SIG-M5 (cell line): ENCODE measurements at regions not wholly inside any gene's neighbourhood (a gene's known extent, or its start where the extent isn't known, plus 50 kb on each side); places are given as distances from the start of the nearest gene placed in this dataset.

Source experiments
- DNase-seq: peaks from one replicate; lab custom pipeline; 2025; lab: John Stamatoyannopoulos, UW

DNA sequence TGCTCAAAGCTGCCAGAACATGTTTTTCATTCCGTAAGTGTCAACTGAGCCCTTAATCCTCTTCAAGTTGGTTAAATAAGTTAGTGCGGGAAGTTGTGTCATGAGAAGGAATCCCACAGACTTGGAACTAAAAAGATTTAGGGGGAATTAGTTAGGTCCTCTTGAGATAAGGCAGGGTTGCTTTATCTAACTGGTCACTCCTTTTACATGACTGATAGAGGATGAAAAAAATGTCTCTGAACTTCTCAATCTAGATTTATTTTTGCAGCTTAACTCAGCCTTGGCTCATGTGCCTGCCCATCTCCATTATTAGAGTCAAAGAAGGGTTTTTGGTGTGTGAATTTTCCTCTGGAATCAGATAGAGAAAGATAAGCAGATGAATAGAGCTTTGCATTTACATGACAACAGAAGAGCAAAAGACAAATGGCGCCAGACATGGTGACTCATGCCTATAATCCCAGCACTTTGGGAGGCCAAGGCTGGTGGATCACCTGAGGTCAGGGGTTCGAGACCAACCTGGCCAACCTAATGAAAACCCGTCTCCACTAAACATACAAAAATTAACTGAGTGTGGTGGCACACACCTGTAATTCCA, 882.9 kb downstream of the RPA4 start:
- DNase-seq: no peak

GRCh38 chrX:97787311-97787710, 903.6 kb downstream of the RPA4 start:
- DNase-seq: no peak

DNA sequence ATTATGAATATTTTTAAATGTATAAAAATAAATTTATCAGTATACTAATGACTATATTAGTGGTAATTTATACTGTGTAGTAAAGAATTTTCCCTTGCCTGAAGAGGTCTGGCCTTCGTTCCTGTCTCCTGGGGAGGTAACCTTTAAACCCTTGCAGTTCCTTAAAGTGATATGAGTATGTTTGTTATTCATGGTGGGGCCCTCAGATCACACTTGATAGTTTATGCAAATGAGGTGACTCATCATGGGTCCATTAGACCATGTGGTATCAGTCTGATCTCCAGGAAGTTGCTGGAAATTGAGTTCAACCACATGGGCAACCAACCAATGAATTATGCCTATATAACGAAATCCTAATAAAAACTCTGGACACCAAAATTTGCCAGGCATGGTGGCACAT, 904.1 kb downstream of the RPA4 start:
- DNase-seq: no peak

DNA sequence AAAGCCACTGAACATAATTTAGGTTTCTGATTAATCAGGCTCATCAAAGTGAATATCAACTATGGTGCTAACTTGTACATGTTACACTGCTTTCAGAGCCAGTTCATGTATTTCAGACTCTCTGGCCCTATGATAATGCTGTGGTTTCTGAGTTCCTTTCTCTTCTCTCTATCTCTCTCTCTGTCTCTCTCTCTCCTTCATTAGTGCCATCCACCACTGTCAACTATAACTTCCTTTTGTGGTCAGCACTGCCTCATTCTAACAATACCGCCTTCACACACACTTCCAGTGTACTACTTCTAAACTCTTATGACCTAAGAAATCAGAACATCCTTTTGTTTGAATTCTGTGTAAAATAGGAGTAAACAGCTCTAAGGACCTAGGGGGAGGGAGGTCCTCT, 907.1 kb downstream of the RPA4 start:
- no peak for DNase-seq

GRCh38 chrX:97797076-97797475, 913.4 kb downstream of the RPA4 start:
- no peak for DNase-seq

GRCh38 chrX:97806238-97806637, 922.5 kb downstream of the RPA4 start:
- DNase-seq: no peak

GRCh38 chrX:97806946-97807345, 923.2 kb downstream of the RPA4 start:
- no peak for DNase-seq

GRCh38 chrX:97820170-97820569, 936.5 kb downstream of the RPA4 start:
- no peak for DNase-seq

- no peak for DNase-seq
Measured at GRCh38 chrX:97828471-97828870, 944.8 kb downstream of the RPA4 start.

DNA sequence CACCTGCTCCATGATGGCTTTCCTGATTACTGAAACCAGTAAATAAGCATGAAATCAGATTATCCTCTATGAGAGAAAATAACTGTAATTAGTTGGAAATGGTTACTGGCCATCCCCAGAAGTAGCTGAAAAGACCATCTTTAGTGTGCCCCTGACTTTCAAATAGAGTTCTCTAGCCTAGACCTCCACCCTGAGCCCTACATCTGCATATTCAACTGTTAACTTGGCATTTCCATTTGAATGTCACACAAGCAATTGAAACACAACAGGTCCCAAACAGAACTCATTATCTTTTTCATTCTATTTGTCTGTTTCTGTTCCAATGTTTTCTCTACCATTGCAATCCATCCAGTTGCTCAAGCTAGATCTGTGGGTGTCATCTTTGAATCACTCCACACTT, 952.3 kb downstream of the RPA4 start:
- DNase-seq: no peak

GRCh38 chrX:97841544-97842179, 958.0 kb downstream of the RPA4 start:
- DNase-seq: no peak

DNA sequence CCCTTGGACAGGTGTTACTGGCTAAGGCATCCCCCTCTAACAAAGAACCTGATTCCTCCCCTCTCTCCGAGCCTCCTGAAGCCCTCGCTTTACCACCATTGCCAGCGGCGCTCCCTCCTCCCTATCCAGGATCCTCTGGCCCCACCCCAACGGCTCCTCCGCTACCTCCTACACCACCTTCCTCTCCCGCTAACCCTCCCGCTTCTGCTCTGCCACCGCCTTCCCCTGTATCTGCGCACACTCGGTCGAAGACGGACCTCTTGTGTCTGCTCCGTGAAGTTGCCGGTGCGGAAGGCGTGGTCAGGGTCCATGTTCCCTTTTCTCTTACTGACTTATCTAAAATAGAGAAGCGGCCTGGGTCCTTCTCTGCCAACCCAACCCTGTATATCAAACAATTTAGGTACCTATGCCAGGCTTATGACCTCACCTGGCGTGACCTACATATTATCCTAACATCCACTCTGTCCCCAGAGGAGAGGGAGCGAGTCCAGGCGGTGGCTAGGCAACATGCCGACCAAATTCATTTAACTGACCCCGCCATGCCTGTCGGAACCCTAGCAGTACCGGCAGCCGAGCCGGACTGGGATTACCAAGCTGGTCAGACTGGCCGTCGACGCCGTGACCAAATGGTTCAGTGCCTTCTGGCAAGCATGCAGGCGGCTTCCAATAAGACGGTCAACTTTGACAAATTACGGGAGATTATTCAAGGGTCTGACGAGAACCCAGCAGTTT, 958.9 kb downstream of the RPA4 start:
- DNase-seq: no peak

GRCh38 chrX:97843200-97843811, 959.6 kb downstream of the RPA4 start:
- DNase-seq: no peak

DNA sequence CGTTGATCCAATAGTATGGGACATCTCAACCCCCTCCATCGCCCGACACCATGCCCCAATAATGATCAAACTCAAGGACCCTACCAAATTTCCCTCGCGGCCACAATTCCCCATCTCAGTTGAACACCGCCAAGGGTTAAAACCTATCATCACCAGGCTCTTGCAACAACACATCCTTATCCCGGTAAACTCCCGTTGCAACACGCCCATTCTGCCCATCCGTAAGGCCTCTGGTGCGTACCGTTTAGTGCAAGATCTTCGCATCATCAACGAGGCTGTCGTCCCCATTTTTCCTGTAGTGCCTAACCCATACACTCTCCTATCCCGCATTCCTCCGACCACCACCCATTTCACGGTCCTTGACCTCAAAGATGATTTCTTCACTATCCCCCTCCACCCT, 960.5 kb downstream of the RPA4 start:
- DNase-seq: no peak

GRCh38 chrX:97844943-97845342, 961.2 kb downstream of the RPA4 start:
- DNase-seq: no peak

DNA sequence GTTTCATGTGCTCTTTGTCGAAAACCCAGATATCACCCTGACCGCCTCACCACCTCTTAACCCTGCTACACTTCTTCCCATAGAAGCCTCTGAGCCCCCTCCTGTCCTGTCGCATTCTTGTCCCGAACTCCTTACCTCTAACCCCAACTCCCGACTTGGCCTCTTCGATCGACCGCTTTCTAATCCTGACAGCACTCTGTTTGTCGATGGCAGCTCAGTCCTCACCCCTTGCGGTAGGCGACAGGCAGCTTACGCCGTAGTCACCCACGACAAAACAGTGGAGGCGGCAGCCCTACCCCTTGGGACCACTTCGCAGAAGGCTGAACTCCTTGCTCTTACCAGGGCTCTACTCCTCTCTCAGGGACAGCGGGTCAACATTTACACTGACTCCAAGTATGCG, 961.7 kb downstream of the RPA4 start:
- no peak for DNase-seq

DNA sequence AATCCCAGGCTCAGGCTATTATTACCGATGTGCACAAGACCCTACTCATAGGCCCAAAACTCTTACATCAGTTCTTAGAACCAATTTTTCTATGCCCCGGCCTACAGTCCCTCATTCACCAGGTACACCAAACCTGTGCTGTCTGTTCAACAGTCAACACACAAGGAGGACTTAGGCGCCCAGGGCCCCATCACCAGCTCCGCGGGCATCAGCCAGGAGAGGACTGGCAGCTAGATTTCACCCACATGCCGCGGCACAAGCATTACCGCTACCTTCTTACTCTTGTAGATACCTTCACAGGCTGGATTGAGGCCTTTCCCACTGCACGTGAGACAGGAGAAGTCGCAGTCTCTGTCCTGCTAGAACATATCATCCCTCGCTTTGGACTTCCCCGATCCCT, 962.5 kb downstream of the RPA4 start:
- no peak for DNase-seq

GRCh38 chrX:97846718-97847237, 963.1 kb downstream of the RPA4 start:
- no peak for DNase-seq

- no peak for DNase-seq
Measured at GRCh38 chrX:97847885-97848679, 964.4 kb downstream of the RPA4 start.

GRCh38 chrX:97849951-97850350, 966.2 kb downstream of the RPA4 start:
- no peak for DNase-seq

DNA sequence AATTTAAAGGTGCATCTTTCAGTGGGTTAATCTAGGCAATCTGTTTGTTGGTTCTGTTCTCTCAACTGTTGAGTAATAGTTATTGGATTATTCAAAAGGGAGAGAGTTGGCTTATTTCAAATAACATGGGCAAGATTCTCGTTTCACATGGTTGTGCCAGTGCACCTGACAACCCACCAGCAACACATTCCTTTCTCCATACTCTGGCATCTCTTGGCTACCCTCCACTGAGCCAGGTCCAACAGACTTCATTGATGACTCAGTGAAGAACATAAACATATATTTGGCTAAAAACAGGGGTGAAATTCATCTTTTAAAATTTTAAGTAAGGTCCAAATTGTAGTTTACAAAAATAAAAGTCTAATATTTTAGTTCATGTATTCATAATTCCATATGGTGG, 967.2 kb downstream of the RPA4 start:
- DNase-seq: no peak

DNA sequence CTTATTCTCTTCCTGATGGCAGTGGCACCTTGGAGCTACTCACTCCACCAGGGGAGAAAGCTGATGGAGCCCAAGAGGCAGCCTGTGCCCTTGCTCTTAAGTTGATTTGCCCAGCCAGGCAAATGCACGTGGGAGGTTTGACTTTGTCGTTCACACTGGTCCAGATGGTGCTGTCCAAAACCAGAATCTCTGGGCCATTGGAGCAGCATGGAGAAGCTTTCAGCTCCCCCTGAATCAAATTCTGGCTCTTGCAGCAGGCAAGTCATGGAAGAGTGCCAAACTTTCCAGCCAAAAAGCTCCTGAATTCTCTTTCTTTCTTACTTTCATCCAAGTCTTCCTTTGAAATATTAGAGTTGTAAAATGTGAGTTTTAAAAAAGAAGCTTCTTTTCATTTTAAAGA, 970.4 kb downstream of the RPA4 start:
- no peak for DNase-seq
